ENCODE measurements at regions not wholly inside any gene's neighbourhood (a gene's known extent, or its start where the extent isn't known, plus 50 kb on each side); places are given as distances from the start of the nearest gene placed in this dataset.

DNA sequence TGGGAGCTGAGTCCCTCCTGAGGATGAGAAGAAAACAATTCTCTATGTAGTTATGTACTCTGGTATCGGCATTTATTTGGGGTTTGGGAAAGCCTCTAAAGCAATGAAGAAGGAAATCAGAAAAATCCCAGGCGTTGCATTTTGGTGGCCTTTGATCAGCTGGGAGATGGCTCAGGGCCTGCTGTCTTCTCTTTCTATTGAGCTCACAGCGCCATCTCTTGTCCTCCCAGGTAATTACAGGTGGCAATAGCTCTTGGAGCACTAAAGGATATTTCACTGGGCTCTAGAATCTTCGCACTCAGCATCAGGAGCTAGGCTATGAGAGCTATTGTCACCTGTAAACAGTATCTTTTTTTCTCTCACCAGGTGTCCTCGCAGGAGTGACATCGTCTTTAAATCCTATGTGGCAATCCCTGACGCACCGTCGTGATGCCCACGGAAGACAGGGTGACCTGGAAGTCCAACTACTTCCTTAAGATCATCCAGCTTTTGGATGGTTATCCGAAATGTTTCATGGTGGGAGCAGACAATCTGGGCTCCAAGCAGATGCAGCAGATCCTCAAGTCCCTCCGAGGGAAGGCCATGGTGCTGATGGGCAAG is 76.1 kb upstream of the PMAIP1 start:
- TF ChIP-seq POLR2A (IDR thresholded peaks at IDR 0.05; ENCODE audit: low read length) (no peak), GATA1 (IDR thresholded peaks at IDR 0.05; ENCODE audit: low read depth, low read length) (no peak)
